Frontal cortex (tissue), 3 donors: ENCODE measurements at regions not wholly inside any gene's neighbourhood (a gene's known extent, or its start where the extent isn't known, plus 50 kb on each side); places are given as distances from the start of the nearest gene placed in this dataset.
A peak's percentile ranks its signal among the peaks of the same experiment; 100 is the strongest.

Experiments used
- DNase-seq, 2 donors: peaks; one replicate each; pipeline ENCODE4 v3.0.0; 2012; ENCODE audit warnings: low spot score in 2 of 2
- FAIRE-seq: peaks from 2 replicates; lab custom pipeline; 2012; peaks lifted over from hg19 to GRCh38; lab: Jason Lieb, UNC
- donor health status: control.
- donor health status: control.
- donor health status: control.

DNA sequence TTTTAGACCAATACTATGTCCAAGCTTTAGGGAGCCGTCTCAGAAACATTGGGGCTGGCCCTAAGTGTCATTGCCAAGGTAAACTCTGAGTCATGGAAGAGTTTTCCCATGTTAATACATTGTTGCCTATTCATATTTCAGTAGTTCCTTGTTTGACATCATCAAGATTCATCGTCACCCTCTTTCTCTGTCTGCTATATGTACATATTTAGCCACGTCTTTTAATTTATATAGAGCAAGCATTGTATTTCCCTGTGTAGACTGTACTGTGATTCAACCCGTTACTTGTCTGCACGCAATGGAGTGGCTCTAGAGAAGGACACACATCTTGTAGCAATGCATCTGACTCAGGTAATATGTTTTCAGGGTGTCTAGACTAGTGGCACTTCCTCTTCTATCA lies 217.9 kb upstream of the TPK1 start:
- DNase-seq: no peak
- FAIRE-seq: no peak

DNA sequence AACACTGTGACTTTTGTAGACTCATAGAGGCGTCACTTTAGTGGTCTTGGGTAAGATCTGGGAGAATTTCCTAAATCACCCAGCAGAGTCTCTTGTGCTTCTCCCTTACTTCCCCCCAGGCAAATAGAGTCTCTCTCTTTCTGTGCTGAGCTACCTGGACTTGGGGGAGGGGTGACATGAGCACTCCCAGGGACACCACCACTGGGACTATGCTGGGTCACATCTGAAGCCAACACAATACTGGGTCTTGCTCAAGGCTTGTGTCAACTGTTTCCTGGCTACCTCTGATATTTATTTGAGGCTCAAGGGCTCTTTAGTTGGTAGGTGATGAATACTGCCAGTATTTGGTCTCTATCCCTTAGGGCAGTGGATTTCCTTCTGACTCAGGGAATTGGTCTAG lies 214.6 kb upstream of the TPK1 start:
- DNase-seq: no peak
- FAIRE-seq: no peak

DNA sequence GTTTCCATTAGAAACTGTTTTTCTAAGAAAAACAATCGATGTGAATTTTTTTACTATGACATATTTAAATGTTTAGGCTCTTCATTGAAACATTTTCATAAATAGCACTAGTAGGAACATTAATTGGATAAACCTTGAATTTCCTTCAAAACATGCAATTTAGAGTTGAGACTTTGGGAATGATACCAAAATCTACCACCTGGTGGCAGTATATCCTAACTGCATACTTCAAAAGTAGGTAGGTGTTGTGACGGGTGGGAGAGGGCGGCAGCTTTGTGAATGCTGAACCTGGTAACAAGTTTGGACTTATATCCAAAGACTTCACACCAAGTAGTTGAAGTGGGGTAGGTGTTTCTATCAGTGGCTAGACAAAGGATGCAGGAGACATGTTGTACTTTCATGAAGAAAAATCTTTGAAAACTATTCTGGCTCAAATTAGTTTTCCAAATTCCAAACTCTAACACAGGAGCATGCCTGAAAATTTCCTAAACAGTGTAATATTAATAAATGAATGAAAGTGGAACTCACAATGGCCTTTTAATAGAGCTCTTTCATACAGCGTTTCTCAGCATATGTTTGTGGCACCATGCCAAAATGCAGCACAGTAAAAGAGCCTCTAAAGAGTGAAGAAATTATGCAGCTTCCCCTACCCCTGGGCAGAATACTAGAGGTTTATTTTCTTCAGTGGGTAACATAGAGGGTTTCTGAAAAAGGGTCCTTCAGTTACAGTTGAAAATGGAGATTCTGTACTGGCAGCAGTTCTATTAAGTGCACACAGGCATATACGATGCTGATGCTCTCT lies 201.0 kb upstream of the TPK1 start:
- DNase-seq (peak in 1 of 2 donors; percentile 6), FAIRE-seq (no peak)

DNA sequence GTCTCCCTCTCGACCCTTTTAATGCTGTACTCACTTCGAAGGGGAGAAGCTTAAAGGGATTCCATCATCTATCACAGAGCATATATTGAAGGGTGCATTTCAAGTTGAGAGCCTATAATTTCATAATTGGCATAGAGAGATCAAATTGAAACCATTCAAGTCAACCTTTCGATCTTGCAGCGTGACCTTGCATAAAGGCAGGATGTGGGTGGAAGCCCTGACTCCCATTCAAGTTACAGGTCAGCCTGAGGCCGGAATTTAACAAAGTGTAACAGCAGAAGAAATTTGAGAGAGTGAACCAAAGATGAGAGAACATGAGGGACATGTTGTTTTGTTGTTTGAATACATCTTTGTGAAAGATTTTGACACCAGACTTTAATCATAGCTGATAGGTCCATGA lies 195.3 kb upstream of the TPK1 start:
- FAIRE-seq (no peak), DNase-seq (no peak)

DNA sequence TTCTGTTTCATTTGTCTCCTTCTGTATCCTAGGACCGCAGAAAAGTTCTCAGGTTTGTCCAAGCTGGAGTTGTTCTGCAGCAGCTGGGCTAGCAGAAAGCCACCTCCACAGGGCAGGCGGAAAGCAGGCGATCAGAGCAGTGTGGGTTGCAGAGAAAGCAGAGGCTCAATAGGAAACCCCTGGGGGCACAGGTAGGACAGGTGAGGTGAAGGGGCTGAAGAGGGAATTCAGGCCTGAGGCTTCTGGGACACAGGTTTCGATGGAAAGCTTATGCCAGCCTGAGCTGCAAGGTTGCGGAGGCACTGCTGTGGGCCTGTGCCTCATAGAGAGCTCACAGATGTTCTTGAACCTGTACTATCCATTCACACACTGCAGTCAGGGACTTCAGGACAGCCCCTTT lies 194.9 kb upstream of the TPK1 start:
- FAIRE-seq (no peak), DNase-seq (no peak)

DNA sequence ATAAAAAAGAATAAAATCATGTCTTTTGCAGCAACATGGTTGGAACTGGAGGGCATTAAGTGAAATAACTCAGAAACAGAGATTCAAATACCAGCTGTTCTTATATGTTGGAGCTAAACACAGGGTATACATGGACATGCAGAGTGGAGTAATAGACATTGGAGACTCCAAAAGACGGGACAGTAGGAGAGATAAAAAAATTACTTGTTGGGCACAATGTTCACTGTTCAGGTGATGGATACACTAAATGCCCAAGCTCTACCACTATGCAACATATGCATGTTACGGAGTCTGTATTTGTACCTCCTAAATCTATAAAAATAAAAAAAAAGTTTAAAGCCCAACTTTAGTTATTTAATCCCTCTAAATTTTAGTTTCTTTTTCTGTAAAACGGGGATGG lies 184.6 kb upstream of the TPK1 start:
- FAIRE-seq: no peak
- no peak for DNase-seq

DNA sequence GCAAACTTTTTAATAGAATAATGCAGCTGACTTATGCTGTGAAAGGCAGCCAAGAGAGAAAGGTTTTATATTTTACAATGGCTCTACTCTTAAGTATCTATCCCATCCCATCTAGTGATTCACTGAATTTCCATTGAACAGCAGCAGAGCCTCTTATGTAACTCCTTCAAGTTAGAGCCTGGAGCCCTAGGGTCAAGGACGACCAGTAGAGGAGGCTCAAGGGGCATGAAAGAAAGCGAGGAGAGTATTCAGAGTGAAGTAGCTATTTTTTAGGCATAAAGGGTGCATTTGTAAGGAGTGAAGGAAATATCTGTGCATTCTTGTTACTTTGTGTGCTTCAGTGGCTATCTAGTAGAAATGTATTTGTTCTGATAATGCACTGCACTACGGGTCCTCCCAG lies 180.2 kb upstream of the TPK1 start:
- no peak for FAIRE-seq
- no peak for DNase-seq

DNA sequence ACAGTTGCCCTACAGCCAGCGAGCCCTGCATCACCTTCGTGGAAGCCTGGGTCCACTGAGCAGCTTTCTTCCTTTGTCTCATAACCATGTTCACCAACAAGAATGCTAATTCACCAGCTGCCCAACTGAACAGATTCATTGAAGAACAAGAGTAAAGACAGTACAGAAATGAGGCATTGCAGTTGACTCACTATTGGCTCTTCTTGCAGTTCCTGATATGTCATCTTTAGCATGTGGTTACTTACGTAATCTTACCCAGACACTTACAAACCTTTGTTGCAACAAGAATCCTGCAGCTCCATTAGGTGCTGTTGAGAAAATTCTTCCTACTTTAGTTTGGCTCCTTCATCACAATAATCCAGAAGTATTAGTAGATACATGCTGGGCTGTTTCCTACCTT lies 174.0 kb upstream of the TPK1 start:
- no peak for DNase-seq
- no peak for FAIRE-seq

DNA sequence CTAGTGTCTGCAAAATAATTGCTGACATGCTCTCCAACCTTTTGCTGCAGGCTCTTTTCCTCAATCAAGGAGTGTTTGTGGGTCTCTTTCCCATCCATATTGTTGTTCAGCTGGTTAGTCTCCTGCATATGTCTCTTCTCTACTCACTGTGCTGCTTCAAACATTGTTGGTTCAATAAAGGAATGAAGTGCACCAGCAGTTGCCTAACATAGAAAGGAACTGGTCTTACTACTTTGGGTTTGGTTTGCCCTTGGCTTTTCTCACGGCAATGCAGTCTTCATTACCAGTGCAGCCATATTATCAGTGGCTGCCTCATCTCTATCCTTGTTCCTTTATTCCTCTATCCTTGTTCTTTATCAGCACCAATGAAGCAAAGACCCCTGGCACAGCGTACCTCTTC lies 169.7 kb upstream of the TPK1 start:
- no peak for DNase-seq
- FAIRE-seq: no peak

DNA sequence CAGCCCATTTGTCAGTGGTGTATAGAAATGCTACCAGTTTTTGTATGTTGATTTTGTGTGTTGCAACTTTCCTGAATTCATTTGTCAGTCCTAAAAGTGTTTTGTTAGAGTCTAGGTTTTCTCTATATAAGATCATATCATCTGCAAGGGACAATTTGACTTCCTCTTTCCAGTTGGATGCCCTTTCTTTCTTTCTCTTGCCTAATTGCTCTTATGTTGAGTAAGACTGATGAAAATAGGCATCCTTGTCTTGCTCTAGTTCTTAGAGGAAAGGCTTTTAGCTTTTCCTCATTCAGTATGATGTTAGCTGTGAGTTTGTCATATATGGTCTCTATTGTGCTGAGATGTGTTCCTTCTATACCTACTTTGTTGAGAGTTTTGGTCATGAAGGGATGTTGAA lies 161.7 kb upstream of the TPK1 start:
- FAIRE-seq: no peak
- no peak for DNase-seq

DNA sequence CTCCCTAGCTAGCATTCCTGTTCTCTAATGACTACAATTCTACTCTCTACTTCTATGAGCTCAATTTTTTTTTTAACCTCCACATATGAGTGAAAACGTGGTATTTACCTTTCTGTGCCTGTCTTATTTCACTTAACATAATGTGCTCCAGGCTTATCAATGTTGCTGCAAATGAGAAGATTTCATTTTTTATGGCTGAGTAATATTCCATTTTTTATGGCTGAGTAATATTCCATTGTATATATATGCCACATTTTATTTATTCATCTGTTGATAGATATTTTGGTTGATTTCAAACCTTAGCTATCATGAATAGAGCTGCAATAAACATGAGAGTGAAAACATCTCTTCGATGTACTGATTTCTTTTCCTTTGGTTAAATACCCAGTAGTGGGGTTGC lies 159.6 kb upstream of the TPK1 start:
- FAIRE-seq: no peak

DNA sequence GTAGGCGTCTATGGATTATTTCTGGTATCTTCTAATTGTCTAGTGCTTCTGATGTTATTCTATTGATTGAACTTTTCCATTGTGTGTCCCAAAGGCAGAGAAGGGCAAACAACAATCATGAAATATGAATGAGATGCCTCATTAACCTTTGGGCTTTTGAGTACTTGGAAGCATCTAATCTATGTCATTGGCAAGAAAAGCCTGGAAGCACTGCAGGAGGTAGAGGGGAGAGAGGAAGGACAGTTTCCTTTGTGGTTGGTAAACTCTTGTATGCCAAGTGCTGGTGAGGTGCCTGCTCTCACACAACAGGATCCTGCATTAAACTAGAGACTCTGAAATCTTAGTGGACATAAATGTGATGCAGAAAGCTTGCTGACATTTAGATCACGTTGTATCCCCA lies 155.2 kb upstream of the TPK1 start:
- FAIRE-seq (no peak), DNase-seq (no peak)

More for the DNA sequence above, 159.6 kb upstream of the TPK1 start:
- no peak for DNase-seq

DNA sequence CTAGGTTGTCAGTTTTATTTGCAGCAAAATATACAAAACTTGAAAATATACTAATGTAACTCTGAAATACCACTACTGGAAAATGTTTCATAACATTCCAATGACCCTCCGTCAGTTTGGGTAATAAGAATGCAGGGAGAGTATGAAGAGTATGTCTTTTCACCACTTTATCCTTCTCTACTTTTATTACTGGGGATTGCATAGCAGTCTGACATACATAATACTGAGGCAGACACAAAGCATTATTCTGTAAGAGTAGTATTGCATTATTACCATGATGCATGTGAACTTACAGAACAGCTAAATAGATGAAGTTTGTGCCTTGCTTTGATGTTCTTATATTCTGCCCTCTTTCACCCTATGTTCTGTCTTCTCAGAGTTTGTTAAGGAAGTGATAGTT lies 151.8 kb upstream of the TPK1 start:
- FAIRE-seq: no peak
- DNase-seq: no peak

DNA sequence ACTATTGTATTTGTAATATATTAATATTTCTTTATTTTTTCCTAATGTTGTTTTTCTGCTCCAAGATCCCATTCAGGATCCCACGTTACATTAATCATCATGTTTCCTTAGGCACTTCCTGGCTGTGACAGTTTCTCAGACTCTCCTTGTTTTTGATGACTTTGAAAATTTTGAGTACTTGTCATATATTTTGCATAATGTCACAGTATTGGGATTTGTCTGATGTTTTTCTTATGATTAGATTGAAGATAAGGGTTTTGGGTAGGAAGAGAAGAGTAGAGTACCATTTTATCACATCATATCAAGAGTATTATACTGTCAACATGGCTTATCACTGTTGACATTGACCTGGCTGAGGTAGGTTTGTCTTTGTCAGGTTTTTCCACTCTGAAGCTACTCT lies 146.3 kb upstream of the TPK1 start:
- FAIRE-seq (no peak), DNase-seq (no peak)

DNA sequence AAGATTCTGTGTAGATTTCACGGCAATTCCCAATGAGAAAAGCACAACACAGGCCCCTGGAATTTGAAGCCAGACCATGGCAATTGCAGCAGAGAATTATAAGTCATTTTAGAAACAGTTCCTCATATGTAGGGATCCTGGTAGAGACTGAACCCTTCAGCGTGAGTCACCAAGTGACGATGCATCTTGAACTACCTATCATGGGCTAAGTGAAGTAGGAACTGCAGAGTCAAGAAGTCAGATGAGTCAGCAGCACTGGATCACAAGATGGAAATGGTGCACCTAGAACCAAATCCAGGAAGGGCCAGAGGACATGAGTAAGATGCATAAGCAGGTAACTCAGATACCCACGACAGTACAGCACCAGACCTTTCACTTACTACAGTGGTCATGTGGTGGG lies 140.0 kb upstream of the TPK1 start:
- DNase-seq (no peak), FAIRE-seq (no peak)

DNA sequence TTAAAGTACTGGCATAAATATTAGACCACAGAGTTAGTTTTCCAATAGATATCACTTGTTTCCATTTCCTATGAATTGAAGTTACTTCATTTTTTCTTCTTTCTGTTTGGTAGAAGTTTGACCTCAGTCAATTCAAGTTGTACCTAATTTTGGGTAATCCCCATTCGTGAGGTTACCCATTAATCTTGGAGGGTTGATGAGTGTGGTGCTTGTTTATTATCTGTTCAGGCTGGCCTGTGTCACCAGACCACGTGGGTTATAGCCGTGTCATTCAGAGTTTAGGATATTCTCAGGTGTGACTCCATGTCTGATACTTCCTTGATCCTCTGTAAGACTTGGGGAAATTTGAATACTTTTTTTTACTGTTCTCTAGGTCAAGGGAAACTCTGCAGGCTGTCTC lies 133.9 kb upstream of the TPK1 start:
- no peak for DNase-seq
- FAIRE-seq: no peak

DNA sequence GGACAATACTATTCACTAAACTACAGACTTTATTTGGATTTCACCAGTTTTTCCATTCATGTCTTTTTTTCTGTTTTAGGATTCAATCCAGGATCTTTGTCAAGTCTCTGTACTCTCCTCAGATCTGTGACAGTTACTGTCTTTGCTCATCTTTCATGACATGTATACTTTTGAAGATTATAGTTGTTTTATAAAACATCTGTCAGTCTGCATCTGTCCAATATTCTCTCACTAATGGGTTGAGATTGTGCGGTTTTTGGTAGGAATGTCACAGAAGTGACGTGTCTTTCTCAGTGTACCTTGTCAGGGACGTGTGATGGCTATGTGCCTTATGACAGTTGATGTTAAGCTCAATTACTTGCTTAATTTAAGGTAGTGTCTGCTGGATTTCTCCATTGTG lies 124.9 kb upstream of the TPK1 start:
- DNase-seq: no peak
- no peak for FAIRE-seq

DNA sequence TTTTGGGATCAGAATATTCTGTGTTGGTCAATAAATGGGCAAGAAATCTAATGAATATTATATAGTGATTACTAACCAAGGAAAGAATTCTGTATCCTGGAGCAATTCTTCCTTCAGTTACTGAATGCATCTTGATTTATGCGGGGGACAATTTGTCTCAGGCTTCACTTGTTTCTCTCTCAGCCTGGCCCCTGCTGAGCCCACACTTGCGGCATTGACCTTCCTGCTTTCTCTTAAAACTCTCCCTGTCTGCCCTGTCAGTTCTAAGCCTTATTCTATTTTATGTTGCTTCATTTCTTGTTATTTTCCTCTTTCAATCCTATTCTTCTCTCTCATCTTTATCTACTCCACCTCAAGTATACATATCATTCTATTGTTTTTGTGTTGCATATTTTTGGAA lies 122.1 kb upstream of the TPK1 start:
- DNase-seq (no peak), FAIRE-seq (no peak)

DNA sequence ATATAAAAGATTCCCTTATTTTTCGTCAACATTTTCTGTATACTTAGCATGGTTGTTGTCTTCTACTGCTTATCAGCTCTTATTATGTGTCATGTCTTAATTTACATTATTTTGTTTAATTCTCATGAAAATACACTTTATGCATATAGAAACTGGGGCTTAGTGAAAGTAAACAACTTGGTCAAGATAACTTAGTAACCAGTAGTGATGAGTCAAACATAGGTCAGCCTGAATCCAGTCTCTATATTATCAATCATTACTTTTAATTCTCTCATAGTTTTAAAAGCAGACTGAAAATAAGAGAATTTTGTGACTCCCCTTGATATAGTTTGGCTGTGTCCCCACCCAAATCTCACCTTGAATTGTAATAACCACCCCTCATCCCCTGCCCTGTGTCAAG lies 119.6 kb upstream of the TPK1 start:
- DNase-seq (no peak), FAIRE-seq (no peak)

DNA sequence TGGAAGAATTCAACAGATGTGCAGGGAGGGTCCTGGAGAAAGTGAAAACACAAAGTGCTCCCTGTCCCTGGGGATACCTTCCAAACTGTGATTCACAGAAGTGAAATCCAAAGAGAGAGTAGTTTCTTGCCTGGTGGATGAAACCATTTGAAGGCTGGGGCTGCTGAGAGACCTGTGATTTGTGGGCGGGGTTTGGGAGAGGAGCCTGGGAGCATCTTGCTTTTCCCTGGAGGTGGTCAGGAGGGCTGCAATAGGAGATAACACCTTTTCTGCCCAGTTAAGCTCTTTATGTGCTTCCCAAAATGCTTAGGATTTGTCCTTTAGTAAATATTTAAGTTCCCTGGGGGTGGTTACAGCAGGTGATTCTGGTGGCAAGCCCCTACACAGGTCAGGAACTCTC lies 105.3 kb upstream of the TPK1 start:
- DNase-seq (no peak), FAIRE-seq (no peak)

DNA sequence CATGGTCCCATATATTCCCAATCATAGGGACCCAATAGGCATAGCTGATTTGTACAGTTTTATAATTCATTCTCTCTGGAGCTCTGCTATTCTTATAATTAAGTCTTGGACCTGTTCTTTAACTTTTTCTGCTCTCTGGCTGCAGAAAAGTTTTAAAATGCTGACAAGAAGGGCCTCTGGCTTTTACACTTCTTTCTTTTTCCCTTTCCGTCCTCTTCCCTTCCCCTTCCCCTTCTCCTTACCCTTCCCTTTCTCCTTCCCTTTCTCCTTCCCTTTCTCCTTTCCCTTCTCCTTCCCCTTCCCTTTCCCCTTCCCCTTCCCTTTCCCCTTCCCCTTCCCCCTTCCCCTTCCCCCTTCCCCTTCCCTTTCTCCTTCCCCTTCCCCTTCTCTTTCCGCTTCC lies 101.3 kb upstream of the TPK1 start:
- FAIRE-seq (no peak), DNase-seq (no peak)

DNA sequence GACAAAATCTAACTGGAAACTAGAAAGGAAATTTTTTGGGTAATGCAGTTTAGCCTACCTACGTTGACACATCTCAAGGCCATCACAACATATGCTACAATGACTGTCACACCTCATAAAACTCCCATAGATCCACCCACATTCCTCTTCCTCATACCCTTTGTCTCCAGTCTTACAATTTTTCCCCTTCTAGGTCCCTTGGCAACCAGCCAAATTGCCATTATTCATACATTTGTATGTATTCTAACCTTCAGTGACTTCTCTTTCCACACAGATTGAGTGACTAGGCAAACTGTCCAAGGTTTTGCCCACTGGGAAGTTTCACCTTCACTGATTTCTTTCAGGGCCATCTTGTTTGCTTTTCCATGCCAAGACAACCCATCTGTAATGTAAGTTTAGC lies 100.5 kb upstream of the TPK1 start:
- FAIRE-seq (no peak), DNase-seq (no peak)
